Epithelial cell of esophagus (primary cell): ENCODE measurements at regions not wholly inside any gene's neighbourhood (a gene's known extent, or its start where the extent isn't known, plus 50 kb on each side); places are given as distances from the start of the nearest gene placed in this dataset.

Experiments
- DNase-seq: peaks from one replicate; pipeline ENCODE4 v3.0.0; 2010; ENCODE audit warnings: low read depth
- H3K4me3 ChIP-seq: 2 replicates; pipeline ENCODE4 v1.5.1; 2011; ENCODE audit warnings: mild to moderate bottlenecking, low read length, control low read depth
- CTCF ChIP-seq: IDR thresholded peaks from 2 replicates; pipeline ENCODE4 v1.5.1; 2011; ENCODE audit warnings: low read depth, mild to moderate bottlenecking, low read length, control low read depth, inconsistent platforms; ENCODE audit not compliant: insufficient read depth; ENCODE audit errors: missing control alignments

- no peak for DNase-seq
- no peak for TF ChIP-seq CTCF
Observed at GRCh38 chr5:160935776-160936175, 83.8 kb upstream of the ATP10B start.

GRCh38 chr5:160931283-160931682 lies 79.3 kb upstream of the ATP10B start:
- no peak for DNase-seq
- TF ChIP-seq CTCF: no peak
- H3K4me3 ChIP-seq: no peak overlapping the region

More at GRCh38 chr5:160935776-160936175, 83.8 kb upstream of the ATP10B start:
- no peak overlapping the region for H3K4me3 ChIP-seq

GRCh38 chr5:160930406-160930805 lies 78.4 kb upstream of the ATP10B start:
- TF ChIP-seq CTCF: no peak
- peak; percentile 37 for DNase-seq
- H3K4me3 ChIP-seq: no peak overlapping the region

GRCh38 chr5:160929906-160930305 lies 77.9 kb upstream of the ATP10B start:
- DNase-seq: no peak
- H3K4me3 ChIP-seq: no peak overlapping the region
- TF ChIP-seq CTCF: no peak

DNA sequence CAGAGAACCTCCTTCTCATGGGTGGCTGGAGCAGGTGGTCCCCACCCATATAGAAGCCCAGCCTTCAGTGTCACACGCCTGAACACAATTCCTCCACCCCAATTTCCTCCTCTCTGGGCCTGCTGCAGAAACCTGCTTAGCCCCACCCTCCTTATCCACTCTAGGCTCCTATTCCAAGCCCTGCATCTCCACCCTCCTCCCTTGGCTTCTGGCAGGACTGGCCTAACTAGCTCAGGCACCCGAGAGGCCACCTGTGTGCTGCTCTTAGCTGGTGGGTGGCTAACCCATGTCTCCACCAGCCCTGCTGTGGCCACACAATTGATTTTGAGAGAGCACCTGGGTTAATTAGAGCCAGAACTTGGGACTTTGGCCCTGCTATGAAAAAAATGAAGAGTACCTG lies 77.3 kb upstream of the ATP10B start:
- peak overlapping the region; percentile 48 for H3K4me3 ChIP-seq
- peak; percentile 67 for DNase-seq
- TF ChIP-seq CTCF: no peak

GRCh38 chr5:160926428-160926827 lies 74.4 kb upstream of the ATP10B start:
- H3K4me3 ChIP-seq: peak overlapping the region; percentile 4
- TF ChIP-seq CTCF: no peak
- no peak for DNase-seq

DNA sequence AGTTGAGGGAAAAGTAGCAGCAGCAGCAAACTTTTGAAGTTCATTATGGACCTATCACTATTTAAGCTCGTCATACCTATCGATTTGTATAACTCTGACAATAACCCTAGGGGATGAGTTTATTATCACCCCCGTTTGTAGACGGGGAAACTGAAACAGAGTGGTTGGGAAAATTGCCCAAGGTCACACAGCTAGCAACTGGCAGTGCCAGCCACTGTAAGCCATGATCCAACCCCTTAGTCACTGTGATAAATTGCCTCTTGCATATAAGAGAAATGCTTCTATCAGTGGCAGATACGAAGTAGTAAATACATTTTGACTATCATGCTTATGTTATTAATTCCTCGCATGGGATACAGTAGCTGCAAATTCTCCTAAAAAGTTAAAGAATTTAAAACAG lies 73.3 kb upstream of the ATP10B start:
- TF ChIP-seq CTCF: no peak
- DNase-seq: no peak
- H3K4me3 ChIP-seq: no peak overlapping the region
